ENCODE measurements at regions not wholly inside any gene's neighbourhood (a gene's known extent, or its start where the extent isn't known, plus 50 kb on each side); places are given as distances from the start of the nearest gene placed in this dataset.

- Mint-ChIP-seq H3K27ac (no peak overlapping the region), H3K4me3 (no peak overlapping the region), H3K9me3 (no peaks in the 10 kb centered on the region), H3K27me3 (ENCODE audit: low read depth) (no peaks in the 10 kb centered on the region), H3K36me3 (no peaks in the 10 kb centered on the region), H3K4me1 (peaks cover 22% of the 10 kb centered on the region)
- CTCF ChIA-PET = no interaction called here
- no peak for DNase-seq (ENCODE audit: low spot score)
- POLR2A ChIA-PET = interaction anchor here (1.2 kb wide), 1 partner anchor 79 kb away, joined by 3 read pairs; no protein-coding TSS in a partner anchor
- TF ChIP-seq ATF2 (CRISPR knock-in tag; IDR thresholded peaks at IDR 0.05; ENCODE audit: borderline replicate concordance, low read depth) (no peak), ZNF425 (CRISPR knock-in tag; conservative IDR thresholded peaks at IDR 0.05) (no peak), ZNF671 (CRISPR knock-in tag; IDR thresholded peaks at IDR 0.05) (no peak), CBFB (CRISPR knock-in tag; IDR thresholded peaks at IDR 0.05; ENCODE audit: low read depth) (no peak), STAT6 (CRISPR knock-in tag; conservative IDR thresholded peaks at IDR 0.05; ENCODE audit: low read depth) (no peak)
- no peak for ATAC-seq
Measured at GRCh38 chr6:95366414-95366813, 210.9 kb upstream of the MANEA start.

- Mint-ChIP-seq H3K36me3 (peaks cover 4% of the 10 kb centered on the region; the same call in 1 of the 2 replicates), H3K9me3 (peaks cover 31% of the 10 kb centered on the region)
Measured at GRCh38 chr6:95383878-95384277, 193.5 kb upstream of the MANEA start.

More at GRCh38 chr6:95383878-95384277, 193.5 kb upstream of the MANEA start:
- TF ChIP-seq FOXP4 (CRISPR knock-in tag; IDR thresholded peaks at IDR 0.05) (no peak), AFF4 (CRISPR knock-in tag; IDR thresholded peaks at IDR 0.05; ENCODE audit: borderline replicate concordance) (no peak), SMAD3 (CRISPR knock-in tag; IDR thresholded peaks at IDR 0.05; ENCODE audit: borderline replicate concordance) (no peak), RELA (CRISPR knock-in tag; IDR thresholded peaks at IDR 0.05; ENCODE audit: borderline replicate concordance) (no peak)
- POLR2A ChIA-PET = no interaction called here
- CTCF ChIA-PET = no interaction called here
- DNase-seq (ENCODE audit: low spot score) (no peak), ATAC-seq (no peak)
- Mint-ChIP-seq H3K27ac (no peak overlapping the region), H3K4me3 (no peak overlapping the region), H3K4me1 (0 out of 2 replicates have a peak, but pooled peaks cover under 1% of the 10 kb centered on the region), H3K27me3 (ENCODE audit: low read depth) (no peaks in the 10 kb centered on the region)

All from WTC11 (cell line).